ENCODE measurements at regions not wholly inside any gene's neighbourhood (a gene's known extent, or its start where the extent isn't known, plus 50 kb on each side); places are given as distances from the start of the nearest gene placed in this dataset.

DNA sequence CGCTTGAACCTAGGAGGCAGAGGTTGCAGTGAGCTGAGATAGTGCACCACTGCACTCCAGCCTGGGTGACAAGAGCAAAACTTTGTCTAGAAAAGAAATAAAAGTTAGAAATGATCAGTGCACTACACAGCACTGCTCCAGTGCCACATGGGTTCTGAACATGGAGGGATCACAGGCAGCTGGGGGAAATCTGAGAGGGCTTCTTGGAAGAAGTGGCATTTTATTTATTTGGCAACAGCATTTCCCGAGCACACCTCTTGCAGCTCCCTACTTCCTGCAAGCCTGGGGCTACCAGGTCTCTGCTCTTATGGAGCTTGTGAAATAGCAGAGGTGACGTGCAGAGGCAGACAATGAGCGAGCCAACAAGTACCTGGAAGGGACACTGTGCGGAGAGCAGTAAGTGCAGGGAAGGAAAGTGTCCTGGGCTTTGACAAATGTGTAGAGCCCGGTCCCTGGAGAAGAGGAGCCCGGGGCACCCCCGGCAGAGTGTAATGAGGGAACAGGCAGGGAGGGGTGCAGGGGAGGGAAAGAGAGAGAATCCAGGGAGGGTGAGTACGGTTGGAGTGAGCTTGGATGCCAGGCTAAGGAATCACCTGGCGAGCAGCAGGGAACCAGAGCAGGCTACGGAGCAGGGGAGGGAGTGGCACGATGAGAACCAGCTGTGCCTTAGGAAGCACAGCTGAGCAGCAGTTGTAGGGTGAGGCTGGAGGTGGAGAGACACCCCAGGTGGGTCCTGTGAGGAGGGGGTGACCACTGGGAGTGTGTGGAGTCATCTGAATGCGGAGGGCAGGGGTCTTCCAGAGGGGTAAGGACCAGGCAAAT, 104.6 kb upstream of the CTBP2 start:
- Histone ChIP-seq H3K4me2 (ENCODE audit: insufficient read depth, low read length) (no peak overlapping the region), H3K36me3 (ENCODE audit: control insufficient read depth in 2 of 2, extremely low read depth in 1 of 2, insufficient read depth in 2 of 2, low read length in 2 of 2) (no peaks in the 10 kb centered on the region)
- POLR2A ChIA-PET = no interaction called here

More for the DNA sequence above, 104.6 kb upstream of the CTBP2 start:
- CTCF ChIA-PET = no interaction called here
- H3K9ac ChIP-seq (replicated peaks; ENCODE audit: extremely low read depth, insufficient read depth, low read length) = no peak overlapping the region
- H3K9me3 ChIP-seq (replicated peaks; ENCODE audit: control insufficient read depth, insufficient read depth, low read length) = no peaks in the 10 kb centered on the region
- no peak for DNase-seq (ENCODE audit: low read depth, low spot score)
- no peak overlapping the region for H3K27ac ChIP-seq (ENCODE audit: insufficient read depth, low read depth, low read length)
- no peaks in the 10 kb centered on the region for H3K79me2 ChIP-seq (ENCODE audit: control insufficient read depth, insufficient read depth, low read length)
- H3K4me1 ChIP-seq (ENCODE audit: control insufficient read depth, extremely low read depth, insufficient read depth, low read length) = no peaks in the 10 kb centered on the region
- dilution Hi-C loops (cut with MboI; ENCODE audit: extremely low pct_ligation_motif_present, low sequenced_read_pairs) = no loop called here
- no peaks in the 10 kb centered on the region for H4K20me1 ChIP-seq (replicated peaks; ENCODE audit: control insufficient read depth, extremely low read depth, insufficient read depth, low read length)
- no peak overlapping the region for H3K4me3 ChIP-seq (replicated peaks in 1 of 3; ENCODE audit: insufficient read depth in 1 of 3, low read depth in 1 of 3, low read length in 3 of 3)
- H2AFZ ChIP-seq (ENCODE audit: low read depth, low read length) = no peak overlapping the region
- FAIRE-seq = no peak
- BruUV-seq (replicated peaks) = no TSS peak
- H3K9me1 ChIP-seq (replicated peaks; ENCODE audit: control insufficient read depth, extremely low read depth, insufficient read depth, low read length) = no peaks in the 10 kb centered on the region
- no peak for TF ChIP-seq MYC (IDR thresholded peaks at IDR 0.05; ENCODE audit: low read depth, low read length)
- TF ChIP-seq FOS (IDR thresholded peaks at IDR 0.05; ENCODE audit: borderline replicate concordance, insufficient read depth, low read length) = no peak
- no peak for TF ChIP-seq JUN (IDR thresholded peaks at IDR 0.05; ENCODE audit: borderline replicate concordance, insufficient read depth, insufficient read length, low read depth)
- TF ChIP-seq CTCF (IDR thresholded peaks at IDR 0.05; ENCODE audit: extremely low read depth in 1 of 2, insufficient read depth in 1 of 2, low read depth in 1 of 2, low read length in 2 of 2) = no peak
- TF ChIP-seq MAX (IDR thresholded peaks at IDR 0.05; ENCODE audit: insufficient read depth, insufficient read length) = no peak
- no peak for TF ChIP-seq GATA2 (IDR thresholded peaks at IDR 0.05; ENCODE audit: insufficient read depth, insufficient read length, low read depth, low read length)
- no peak for TF ChIP-seq POLR2AphosphoS5 (IDR thresholded peaks at IDR 0.05; ENCODE audit: insufficient read depth, low read depth, low read length)
- TF ChIP-seq POLR2A (IDR thresholded peaks at IDR 0.05; ENCODE audit: low read depth, low read length) = no peak
- TF ChIP-seq EZH2 (IDR thresholded peaks at IDR 0.05; ENCODE audit: borderline replicate concordance, low read depth, low read length, severe bottlenecking) = no peak
- H3K27me3 ChIP-seq (ENCODE audit: control insufficient read depth in 2 of 2, insufficient read depth in 2 of 2, low read length in 2 of 2) = no peaks in the 10 kb centered on the region
- intact Hi-C loops (cut with micrococcal nuclease) = no loop called here
